Naive thymus-derived CD8-positive, alpha-beta T cell (primary cell): ENCODE measurements at regions not wholly inside any gene's neighbourhood (a gene's known extent, or its start where the extent isn't known, plus 50 kb on each side); places are given as distances from the start of the nearest gene placed in this dataset.

Experiments
- ATAC-seq, 2 donors: fragments of 150-1000 bp; cut with Tn5 transposase in 1 of 2; sonication (Bioruptor Pico), chemical (Tn5 transposase) in 1 of 2; 1 replicate in 1 of 2; 2 replicates in 1 of 2; pipeline ENCODE4 v1.10.0; 2021; ENCODE audit warnings: mild to moderate bottlenecking in 2 of 2, moderate library complexity in 2 of 2
- POLR2A ChIA-PET: fragments of 350-600 bp; sonication (Branson Sonifier 250); formaldehyde crosslinking; loops from one replicate; lab custom pipeline; 2021; ENCODE audit warnings: antibody characterized with exemption; lab: Charles Lee
- DNase-seq, 10 donors: peaks; one replicate each; pipeline versions ENCODE4 v3.0.0 to v3.0.0-alpha.2; 2020 to 2022
- H3K27ac Mint-ChIP-seq, 10 donors: one replicate each; pipeline ENCODE4 v1.8.0; 2020 to 2022; ENCODE audit warnings: mild to moderate bottlenecking in 10 of 10, mixed read lengths in 10 of 10, moderate library complexity in 4 of 10, inconsistent platforms in 1 of 10
- H3K27me3 Mint-ChIP-seq, 5 donors: one replicate each; pipeline ENCODE4 v1.8.0; 2021 to 2022; ENCODE audit warnings: mixed read lengths in 5 of 5
- H3K36me3 Mint-ChIP-seq, 3 donors: one replicate each; pipeline ENCODE4 v1.8.0; 2020 to 2022; ENCODE audit warnings: mixed read lengths in 3 of 3, mild to moderate bottlenecking in 2 of 3, inconsistent platforms in 1 of 3
- H3K4me1 Mint-ChIP-seq, 4 donors: one replicate each; pipeline ENCODE4 v1.8.0; 2021 to 2022; ENCODE audit warnings: mixed read lengths in 4 of 4
- H3K4me3 Mint-ChIP-seq, 10 donors: one replicate each; pipeline ENCODE4 v1.8.0; 2020 to 2022; ENCODE audit warnings: mild to moderate bottlenecking in 10 of 10, mixed read lengths in 10 of 10, moderate library complexity in 6 of 10, inconsistent platforms in 1 of 10
- H3K9me3 Mint-ChIP-seq, 9 donors: one replicate each; pipeline ENCODE4 v1.8.0; 2020 to 2022; ENCODE audit warnings: mixed read lengths in 9 of 9, mild to moderate bottlenecking in 3 of 9, inconsistent platforms in 1 of 9, moderate library complexity in 1 of 9

GRCh38 chr15:69843276-69843899 lies 254.3 kb downstream of the TLE3 start:
- H3K4me3 Mint-ChIP-seq = no peak overlapping the region
- no peaks in the 10 kb centered on the region for H3K4me1 Mint-ChIP-seq
- no peak overlapping the region for H3K27ac Mint-ChIP-seq
- ATAC-seq (no peak), DNase-seq (peak in 1 of 10 donors; percentile 41)
- H3K9me3 Mint-ChIP-seq = peaks cover 0 to 3% (median 0%) of the 10 kb centered on the region in 9 donors
- H3K36me3 Mint-ChIP-seq = no peaks in the 10 kb centered on the region
- H3K27me3 Mint-ChIP-seq = peaks cover 0 to 15% (median 0%) of the 10 kb centered on the region in 5 donors
- POLR2A ChIA-PET = no interaction called here

- Mint-ChIP-seq H3K4me3 (no peak overlapping the region), H3K27ac (no peak overlapping the region), H3K9me3 (peaks cover 0 to 3% (median 0%) of the 10 kb centered on the region in 9 donors), H3K27me3 (peaks cover 0 to 15% (median 0%) of the 10 kb centered on the region in 5 donors), H3K36me3 (no peaks in the 10 kb centered on the region), H3K4me1 (no peaks in the 10 kb centered on the region)
- POLR2A ChIA-PET = no interaction called here
- ATAC-seq (no peak), DNase-seq (peak in 1 of 10 donors; percentile 53)
Observed at GRCh38 chr15:69843900-69844304, 253.8 kb downstream of the TLE3 start.

- no peak for ATAC-seq
- POLR2A ChIA-PET = interaction anchor here (0.6 to 0.7 kb wide), 3 partner anchors 12 to 1050 kb away, joined by 3 read pairs; no protein-coding TSS in a partner anchor
- H3K27me3 Mint-ChIP-seq = peaks cover 0 to 19% (median 0%) of the 10 kb centered on the region in 5 donors
Observed at GRCh38 chr15:69845159-69845558, 252.6 kb downstream of the TLE3 start.

GRCh38 chr15:69847625-69848024 lies 250.1 kb downstream of the TLE3 start:
- H3K27me3 Mint-ChIP-seq = peaks cover 0 to 23% (median 6%) of the 10 kb centered on the region in 5 donors
- peaks cover 0 to 3% (median 0%) of the 10 kb centered on the region in 9 donors for H3K9me3 Mint-ChIP-seq
- no peaks in the 10 kb centered on the region for H3K36me3 Mint-ChIP-seq
- ATAC-seq (no peak), DNase-seq (no peak)
- POLR2A ChIA-PET = no interaction called here
- H3K27ac Mint-ChIP-seq = peak overlapping the region in 1 of 10 donors; percentile 24
- H3K4me3 Mint-ChIP-seq = no peak overlapping the region
- no peaks in the 10 kb centered on the region for H3K4me1 Mint-ChIP-seq

More at GRCh38 chr15:69845159-69845558, 252.6 kb downstream of the TLE3 start:
- Mint-ChIP-seq H3K4me1 (no peaks in the 10 kb centered on the region), H3K27ac (no peak overlapping the region), H3K36me3 (no peaks in the 10 kb centered on the region), H3K9me3 (peaks cover 0 to 3% (median 0%) of the 10 kb centered on the region in 9 donors), H3K4me3 (no peak overlapping the region)
- peak in 1 of 10 donors; percentile 35 for DNase-seq

- POLR2A ChIA-PET = no interaction called here
- DNase-seq = no peak
- peaks cover 0 to 3% (median 0%) of the 10 kb centered on the region in 9 donors for H3K9me3 Mint-ChIP-seq
Observed at GRCh38 chr15:69848096-69848495, 249.6 kb downstream of the TLE3 start.

GRCh38 chr15:69848551-69849231 lies 249.0 kb downstream of the TLE3 start:
- DNase-seq (no peak), ATAC-seq (no peak)
- H3K27me3 Mint-ChIP-seq = peaks cover 0 to 22% (median 6%) of the 10 kb centered on the region in 5 donors
- peaks cover 0 to 3% (median 0%) of the 10 kb centered on the region in 9 donors for H3K9me3 Mint-ChIP-seq
- H3K36me3 Mint-ChIP-seq = no peaks in the 10 kb centered on the region
- no peak overlapping the region for H3K4me3 Mint-ChIP-seq
- no peak overlapping the region for H3K27ac Mint-ChIP-seq
- no peaks in the 10 kb centered on the region for H3K4me1 Mint-ChIP-seq
- POLR2A ChIA-PET = no interaction called here

More at GRCh38 chr15:69848096-69848495, 249.6 kb downstream of the TLE3 start:
- no peaks in the 10 kb centered on the region for H3K4me1 Mint-ChIP-seq
- no peaks in the 10 kb centered on the region for H3K36me3 Mint-ChIP-seq
- no peak overlapping the region for H3K4me3 Mint-ChIP-seq
- ATAC-seq = no peak
- no peak overlapping the region for H3K27ac Mint-ChIP-seq
- peaks cover 0 to 23% (median 6%) of the 10 kb centered on the region in 5 donors for H3K27me3 Mint-ChIP-seq

- H3K4me1 Mint-ChIP-seq = no peaks in the 10 kb centered on the region
- H3K27ac Mint-ChIP-seq = no peak overlapping the region
- H3K36me3 Mint-ChIP-seq = no peaks in the 10 kb centered on the region
- peaks cover 0 to 19% (median 6%) of the 10 kb centered on the region in 5 donors for H3K27me3 Mint-ChIP-seq
- POLR2A ChIA-PET = no interaction called here
- peaks cover 0 to 3% (median 0%) of the 10 kb centered on the region in 9 donors for H3K9me3 Mint-ChIP-seq
- ATAC-seq (no peak), DNase-seq (no peak)
- no peak overlapping the region for H3K4me3 Mint-ChIP-seq
Observed at GRCh38 chr15:69849232-69849610, 248.5 kb downstream of the TLE3 start.

GRCh38 chr15:69852482-69852881 lies 245.2 kb downstream of the TLE3 start:
- no peaks in the 10 kb centered on the region for H3K36me3 Mint-ChIP-seq
- POLR2A ChIA-PET = no interaction called here
- DNase-seq = no peak
- H3K27ac Mint-ChIP-seq = no peak overlapping the region
- H3K9me3 Mint-ChIP-seq = peaks cover 0 to 1% (median 0%) of the 10 kb centered on the region in 9 donors
- peaks cover 0 to 14% (median 6%) of the 10 kb centered on the region in 5 donors for H3K27me3 Mint-ChIP-seq
- peaks cover 5 to 10% (median 7%) of the 10 kb centered on the region in 4 donors for H3K4me1 Mint-ChIP-seq
- no peak overlapping the region for H3K4me3 Mint-ChIP-seq
- ATAC-seq = no peak

GRCh38 chr15:69852916-69853315 lies 244.8 kb downstream of the TLE3 start:
- Mint-ChIP-seq H3K27ac (peak overlapping the region in 1 of 10 donors; percentile 1), H3K27me3 (peaks cover 0 to 12% (median 8%) of the 10 kb centered on the region in 5 donors), H3K36me3 (no peaks in the 10 kb centered on the region), H3K9me3 (no peaks in the 10 kb centered on the region), H3K4me3 (no peak overlapping the region), H3K4me1 (peaks cover 8 to 14% (median 12%) of the 10 kb centered on the region in 4 donors)
- POLR2A ChIA-PET = no interaction called here
- ATAC-seq (no peak), DNase-seq (no peak)

GRCh38 chr15:69853544-69853951 lies 244.2 kb downstream of the TLE3 start:
- no peak overlapping the region for H3K4me3 Mint-ChIP-seq
- peaks cover 10 to 20% (median 16%) of the 10 kb centered on the region in 4 donors for H3K4me1 Mint-ChIP-seq
- no peaks in the 10 kb centered on the region for H3K36me3 Mint-ChIP-seq
- no peak for ATAC-seq
- H3K9me3 Mint-ChIP-seq = no peaks in the 10 kb centered on the region
- no peak overlapping the region for H3K27ac Mint-ChIP-seq
- peaks cover 0 to 10% (median 9%) of the 10 kb centered on the region in 5 donors for H3K27me3 Mint-ChIP-seq
- POLR2A ChIA-PET = no interaction called here
- no peak for DNase-seq

GRCh38 chr15:69854001-69854400 lies 243.7 kb downstream of the TLE3 start:
- Mint-ChIP-seq H3K4me1 (peaks cover 10 to 24% (median 19%) of the 10 kb centered on the region in 4 donors), H3K36me3 (no peaks in the 10 kb centered on the region), H3K27me3 (peaks cover 0 to 10% (median 6%) of the 10 kb centered on the region in 5 donors), H3K4me3 (no peak overlapping the region), H3K27ac (no peak overlapping the region), H3K9me3 (no peaks in the 10 kb centered on the region)
- ATAC-seq (no peak), DNase-seq (no peak)
- POLR2A ChIA-PET = no interaction called here

- H3K9me3 Mint-ChIP-seq = no peaks in the 10 kb centered on the region
- peaks cover 0 to 10% (median 3%) of the 10 kb centered on the region in 5 donors for H3K27me3 Mint-ChIP-seq
- H3K36me3 Mint-ChIP-seq = no peaks in the 10 kb centered on the region
Observed at GRCh38 chr15:69854521-69855181, 243.1 kb downstream of the TLE3 start.

More at GRCh38 chr15:69854521-69855181, 243.1 kb downstream of the TLE3 start:
- Mint-ChIP-seq H3K4me3 (no peak overlapping the region), H3K4me1 (peaks cover 10 to 24% (median 19%) of the 10 kb centered on the region in 4 donors), H3K27ac (no peak overlapping the region)
- no peak for ATAC-seq
- no peak for DNase-seq
- POLR2A ChIA-PET = no interaction called here
